ENCODE measurements at regions not wholly inside any gene's neighbourhood (a gene's known extent, or its start where the extent isn't known, plus 50 kb on each side); places are given as distances from the start of the nearest gene placed in this dataset.

DNA sequence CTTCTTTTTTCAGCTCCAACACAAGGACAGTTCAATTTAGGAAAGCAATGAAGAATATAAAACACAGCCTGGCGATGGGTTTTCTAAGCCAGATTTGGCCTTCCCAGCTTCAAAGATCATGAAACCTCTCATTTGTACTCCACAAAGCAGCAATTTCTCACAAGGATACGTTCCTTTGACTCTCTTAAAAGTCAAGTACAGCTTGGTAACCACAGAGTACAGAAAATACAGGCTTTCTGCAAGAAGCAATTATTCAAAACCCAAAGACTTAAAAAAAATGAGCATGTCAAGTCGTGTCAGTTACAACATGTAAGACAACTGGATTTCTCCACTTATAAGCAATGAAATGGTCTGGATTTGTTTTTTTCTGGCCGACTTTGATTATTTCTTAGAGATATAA, 321.4 kb downstream of the FGFR2 start:
- TF ChIP-seq, protein P1, sequence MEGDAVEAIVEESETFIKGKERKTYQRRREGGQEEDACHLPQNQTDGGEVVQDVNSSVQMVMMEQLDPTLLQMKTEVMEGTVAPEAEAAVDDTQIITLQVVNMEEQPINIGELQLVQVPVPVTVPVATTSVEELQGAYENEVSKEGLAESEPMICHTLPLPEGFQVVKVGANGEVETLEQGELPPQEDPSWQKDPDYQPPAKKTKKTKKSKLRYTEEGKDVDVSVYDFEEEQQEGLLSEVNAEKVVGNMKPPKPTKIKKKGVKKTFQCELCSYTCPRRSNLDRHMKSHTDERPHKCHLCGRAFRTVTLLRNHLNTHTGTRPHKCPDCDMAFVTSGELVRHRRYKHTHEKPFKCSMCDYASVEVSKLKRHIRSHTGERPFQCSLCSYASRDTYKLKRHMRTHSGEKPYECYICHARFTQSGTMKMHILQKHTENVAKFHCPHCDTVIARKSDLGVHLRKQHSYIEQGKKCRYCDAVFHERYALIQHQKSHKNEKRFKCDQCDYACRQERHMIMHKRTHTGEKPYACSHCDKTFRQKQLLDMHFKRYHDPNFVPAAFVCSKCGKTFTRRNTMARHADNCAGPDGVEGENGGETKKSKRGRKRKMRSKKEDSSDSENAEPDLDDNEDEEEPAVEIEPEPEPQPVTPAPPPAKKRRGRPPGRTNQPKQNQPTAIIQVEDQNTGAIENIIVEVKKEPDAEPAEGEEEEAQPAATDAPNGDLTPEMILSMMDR (conservative IDR thresholded peaks at IDR 0.05; ENCODE audit: low read length) = no peak
- TF ChIP-seq EZH2phosphoT487 (IDR thresholded peaks at IDR 0.05; ENCODE audit: borderline replicate concordance) = no peak
